H1 (cell line): ENCODE measurements at regions not wholly inside any gene's neighbourhood (a gene's known extent, or its start where the extent isn't known, plus 50 kb on each side); places are given as distances from the start of the nearest gene placed in this dataset.

ENCODE experiments used
- CTCF ChIA-PET: fragments of 300-600 bp; sonication (Branson Sonifier 250); formaldehyde crosslinking; loops from one replicate; lab custom pipeline; 2021; ENCODE audit not compliant: partially characterized antibody; lab: Charles Lee
- POLR2A ChIA-PET: fragments of 300-600 bp; sonication (Branson Sonifier 250); formaldehyde crosslinking; loops from one replicate; lab custom pipeline; 2021; ENCODE audit warnings: inconsistent platforms; ENCODE audit not compliant: partially characterized antibody; lab: Charles Lee
- DNase-seq, 2 experiments: peaks; one replicate each; pipeline versions ENCODE4 v3.0.0 to v3.0.0-alpha.2; 2010 to 2022; ENCODE audit warnings: low spot score in 2 of 2, low read depth in 1 of 2, mixed read lengths in 1 of 2
- FAIRE-seq: peaks from 2 replicates; lab custom pipeline; 2011; peaks lifted over from hg19 to GRCh38; lab: Jason Lieb, UNC
- H2AFZ ChIP-seq: 2 replicates; pipeline ENCODE4 v1.8.1; 2012; ENCODE audit warnings: low read length, inconsistent platforms
- H2AK5ac ChIP-seq: 2 replicates; pipeline ENCODE4 v1.6.1; 2013; ENCODE audit warnings: low read depth, low read length
- H2BK120ac ChIP-seq: replicated peaks from 2 replicates; pipeline ENCODE3; 2013; ENCODE audit warnings: low read depth, low read length, inconsistent platforms
- H2BK12ac ChIP-seq: 2 replicates; pipeline ENCODE4 v1.6.1; 2013; ENCODE audit warnings: low read depth, low read length
- H2BK15ac ChIP-seq: 2 replicates; pipeline ENCODE4 v1.6.1; 2013; ENCODE audit warnings: low read length
- H2BK20ac ChIP-seq: 2 replicates; pipeline ENCODE4 v1.6.1; 2013; ENCODE audit warnings: low read length
- H2BK5ac ChIP-seq: 2 replicates; pipeline ENCODE4 v1.6.1; 2013; ENCODE audit warnings: low read depth, low read length
- H3K14ac ChIP-seq: 2 replicates; pipeline ENCODE4 v1.6.1; 2013; ENCODE audit warnings: inconsistent platforms; ENCODE audit not compliant: insufficient read length
- H3K18ac ChIP-seq: 2 replicates; pipeline ENCODE4 v1.6.1; 2013; ENCODE audit warnings: low read length; ENCODE audit errors: extremely low read depth
- H3K23ac ChIP-seq: 2 replicates; pipeline ENCODE4 v1.6.1; 2013; ENCODE audit warnings: inconsistent platforms; ENCODE audit not compliant: insufficient read length
- H3K23me2 ChIP-seq: 2 replicates; pipeline ENCODE4 v1.6.1; 2013; ENCODE audit warnings: low read depth, low read length
- H3K27ac ChIP-seq: 2 replicates; pipeline ENCODE4 v1.6.1; 2011; ENCODE audit warnings: low read depth, low read length, inconsistent platforms
- H3K27me3 ChIP-seq, 4 experiments: replicated peaks in 1 of 4; 1 replicate in 1 of 4; 2 replicates in 3 of 4; pipeline versions ENCODE4 v1.6.1 to v1.8.1; 2011 to 2013; ENCODE audit warnings: low read length in 3 of 4, mild to moderate bottlenecking in 3 of 4, inconsistent platforms in 2 of 4, mixed read lengths in 2 of 4, moderate library complexity in 1 of 4; ENCODE audit not compliant: control insufficient read depth in 3 of 4, insufficient read depth in 3 of 4; ENCODE audit errors: extremely low read depth in 1 of 4
- H3K36me3 ChIP-seq, 4 experiments: 2 replicates each; pipeline versions ENCODE4 v1.6.1 to v1.8.1; 2011 to 2013; ENCODE audit warnings: mild to moderate bottlenecking in 4 of 4, low read length in 3 of 4, moderate library complexity in 2 of 4, control low read depth in 1 of 4, inconsistent platforms in 1 of 4; ENCODE audit not compliant: insufficient read depth in 4 of 4, control insufficient read depth in 2 of 4
- H3K4ac ChIP-seq: replicated peaks from 2 replicates; pipeline ENCODE3; 2013; ENCODE audit warnings: low read length, low read depth, mixed read lengths, inconsistent platforms; ENCODE audit not compliant: insufficient read length
- H3K4me1 ChIP-seq, 4 experiments: replicated peaks in 1 of 4; 1 replicate in 1 of 4; 2 replicates in 3 of 4; pipeline versions ENCODE4 v1.6.1 to v1.8.1; 2011 to 2013; ENCODE audit warnings: low read length in 3 of 4, inconsistent platforms in 2 of 4, mixed read lengths in 1 of 4; ENCODE audit not compliant: insufficient read depth in 4 of 4, control insufficient read depth in 3 of 4
- H3K4me2 ChIP-seq, 2 experiments: 2 replicates each; pipeline versions ENCODE4 v1.6.1 to v1.8.1; 2011 to 2013; ENCODE audit warnings: low read depth in 2 of 2, low read length in 2 of 2, control low read depth in 1 of 2, inconsistent platforms in 1 of 2, mild to moderate bottlenecking in 1 of 2; ENCODE audit not compliant: insufficient read depth in 1 of 2
- H3K4me3 ChIP-seq, 4 experiments: fragments of 200-600, 300-600 bp in 1 of 4; sonication (generic), shearing (Covaris generic), sonication (Bioruptor Twin) in 1 of 4; 2 replicates each; pipeline versions ENCODE4 v1.5.1 to v1.8.1; 2011 to 2016; ENCODE audit warnings: low read length in 4 of 4, low read depth in 3 of 4, control low read depth in 2 of 4, inconsistent platforms in 2 of 4, mild to moderate bottlenecking in 2 of 4, mixed read lengths in 1 of 4, moderate library complexity in 1 of 4; ENCODE audit not compliant: insufficient read depth in 2 of 4; ENCODE audit errors: extremely low read depth in 1 of 4
- H3K56ac ChIP-seq: replicated peaks from 2 replicates; pipeline ENCODE3; 2013; ENCODE audit warnings: low read depth, mild to moderate bottlenecking, mixed read lengths, low read length, inconsistent platforms; ENCODE audit not compliant: insufficient read length
- H3K79me1 ChIP-seq: 2 replicates; pipeline ENCODE4 v1.6.1; 2013; ENCODE audit warnings: low read depth, low read length, control low read depth
- H3K79me2 ChIP-seq, 2 experiments: 2 replicates each; pipeline versions ENCODE4 v1.6.1 to v1.8.1; 2012 to 2013; ENCODE audit warnings: low read length in 2 of 2, mild to moderate bottlenecking in 2 of 2, inconsistent platforms in 1 of 2; ENCODE audit not compliant: insufficient read depth in 2 of 2, control insufficient read depth in 1 of 2
- H3K9ac ChIP-seq, 4 experiments: replicated peaks in 1 of 4; 1 replicate in 1 of 4; 2 replicates in 3 of 4; pipeline versions ENCODE4 v1.6.1 to v1.8.1; 2011 to 2013; ENCODE audit warnings: low read depth in 3 of 4, low read length in 3 of 4, control low read depth in 2 of 4, mild to moderate bottlenecking in 2 of 4, moderate library complexity in 2 of 4, inconsistent platforms in 1 of 4; ENCODE audit errors: extremely low read depth in 1 of 4
- H3K9me3 ChIP-seq, 2 experiments: 2 replicates each; pipeline versions ENCODE4 v1.6.1 to v1.8.1; 2012 to 2013; ENCODE audit warnings: mild to moderate bottlenecking in 2 of 2, moderate library complexity in 2 of 2, control low read depth in 1 of 2, inconsistent platforms in 1 of 2, low read depth in 1 of 2, low read length in 1 of 2, mixed read lengths in 1 of 2; ENCODE audit not compliant: insufficient read depth in 2 of 2
- H4K20me1 ChIP-seq, 2 experiments: replicated peaks in 1 of 2; 2 replicates each; pipeline versions ENCODE3 to v1.8.1; 2011 to 2013; ENCODE audit warnings: inconsistent platforms in 2 of 2, low read length in 2 of 2, mild to moderate bottlenecking in 1 of 2; ENCODE audit not compliant: insufficient read depth in 2 of 2, control insufficient read depth in 1 of 2
- H4K5ac ChIP-seq: 2 replicates; pipeline ENCODE4 v1.6.1; 2013; ENCODE audit warnings: low read length, low read depth, mixed read lengths, inconsistent platforms; ENCODE audit not compliant: insufficient read length
- H4K8ac ChIP-seq: 2 replicates; pipeline ENCODE4 v1.8.0; 2013; ENCODE audit warnings: mild to moderate bottlenecking, moderate library complexity, low read length, inconsistent platforms; ENCODE audit not compliant: insufficient read depth; ENCODE audit errors: extremely low read depth
- H4K91ac ChIP-seq: replicated peaks from 2 replicates; pipeline ENCODE3; 2013; ENCODE audit warnings: low read length, mixed read lengths, inconsistent platforms; ENCODE audit not compliant: insufficient read length
- BACH1 ChIP-seq: IDR thresholded peaks from 2 replicates; pipeline ENCODE4 v1.6.1; 2012; ENCODE audit warnings: low read length, improper control_type of control experiment
- CREB1 ChIP-seq: IDR thresholded peaks from 2 replicates; pipeline ENCODE4 v1.6.1; 2012; ENCODE audit warnings: inconsistent platforms
- E2F6 ChIP-seq: IDR thresholded peaks from 2 replicates; pipeline ENCODE4 v1.6.1; 2012; ENCODE audit warnings: inconsistent platforms
- FOSL1 ChIP-seq: IDR thresholded peaks from 2 replicates; pipeline ENCODE4 v1.6.1; 2011; ENCODE audit warnings: mild to moderate bottlenecking, low read depth, low read length, moderate library complexity; ENCODE audit not compliant: insufficient read depth
- HDAC2 ChIP-seq, 2 experiments: fragments of 300-600 bp in 1 of 2; sonication (generic) in 1 of 2; IDR thresholded peaks; 2 replicates each; pipeline ENCODE4 v1.6.1; 2011 to 2012; ENCODE audit warnings: low read depth in 2 of 2, low read length in 2 of 2, mild to moderate bottlenecking in 2 of 2, moderate library complexity in 2 of 2, borderline replicate concordance in 1 of 2, inconsistent platforms in 1 of 2
- KDM4A ChIP-seq: IDR thresholded peaks from one replicate; pipeline ENCODE4 v1.7.1; 2012; ENCODE audit warnings: low read depth, mild to moderate bottlenecking, moderate library complexity, low read length, inconsistent platforms; ENCODE audit not compliant: severe bottlenecking
- NANOG ChIP-seq: IDR thresholded peaks from 2 replicates; pipeline ENCODE4 v1.6.1; 2011; ENCODE audit warnings: low read length, low read depth, mild to moderate bottlenecking, inconsistent platforms; ENCODE audit not compliant: insufficient read depth, poor library complexity, severe bottlenecking
- RNF2 ChIP-seq: fragments of 200-900, 300-1000 bp; sonication (generic); IDR thresholded peaks from 2 replicates; pipeline ENCODE4 v1.7.1; 2016; ENCODE audit warnings: borderline replicate concordance, low read depth, mild to moderate bottlenecking, antibody characterized with exemption, low read length; ENCODE audit not compliant: poor library complexity, severe bottlenecking; ENCODE audit errors: missing control alignments
- RXRA ChIP-seq: IDR thresholded peaks from 2 replicates; pipeline ENCODE4 v1.6.1; 2011; ENCODE audit warnings: low read depth, mild to moderate bottlenecking, low read length, moderate library complexity; ENCODE audit not compliant: insufficient read depth
- TEAD4 ChIP-seq: IDR thresholded peaks from 2 replicates; pipeline ENCODE4 v1.6.1; 2012; ENCODE audit warnings: low read depth, low read length, inconsistent platforms, mixed read lengths
- USF2 ChIP-seq: IDR thresholded peaks from 2 replicates; pipeline ENCODE4 v1.6.1; 2011; ENCODE audit warnings: low read length, improper control_type of control experiment
- ZNF274 ChIP-seq: IDR thresholded peaks from 2 replicates; pipeline ENCODE4 v1.7.0; 2012; ENCODE audit warnings: low read length, borderline replicate concordance; ENCODE audit errors: extremely low read depth
- WGBS, 2 experiments: shearing (Covaris generic) in 1 of 2; methylation state at CpG; one replicate each; pipeline versions ENCODE4 v1.1.6 to v1.1.7; 2013 to 2015; ENCODE audit warnings: low lambda C conversion rate in 2 of 2, mixed read lengths in 2 of 2, inconsistent platforms in 1 of 2, low coverage in 1 of 2, missing lambda C conversion rate in 1 of 2; ENCODE audit not compliant: insufficient replicate concordance in 2 of 2, insufficient coverage in 1 of 2, insufficient read length in 1 of 2; ENCODE audit errors: extremely low coverage in 1 of 2, missing lambda C conversion rate in 1 of 2; 5-methylcytosine and 5-hydroxymethylcytosine counted together

GRCh38 chr1:63142001-63142400, 180.4 kb upstream of the FOXD3 start:
- Histone ChIP-seq H4K8ac (no peak overlapping the region), H3K18ac (no peak overlapping the region), H4K5ac (no peak overlapping the region), H3K14ac (no peak overlapping the region), H4K20me1 (no peaks in the 10 kb centered on the region), H3K9me3 (no peaks in the 10 kb centered on the region), H4K91ac (no peak overlapping the region), H3K4ac (no peak overlapping the region), H2AFZ (peak overlapping the region; percentile 73; the same call in 1 of the 2 replicates), H2AK5ac (no peak overlapping the region), H3K4me2 (no peak overlapping the region), H3K79me1 (no peaks in the 10 kb centered on the region), H3K23me2 (no peaks in the 10 kb centered on the region), H3K4me1 (no peaks in the 10 kb centered on the region), H2BK20ac (no peak overlapping the region), H2BK120ac (no peak overlapping the region), H3K27me3 (no peaks in the 10 kb centered on the region), H3K23ac (no peak overlapping the region), H3K9ac (no peak overlapping the region), H2BK15ac (no peak overlapping the region), H3K79me2 (no peaks in the 10 kb centered on the region), H3K36me3 (no peaks in the 10 kb centered on the region), H3K27ac (no peak overlapping the region), H3K56ac (no peak overlapping the region), H2BK5ac (no peak overlapping the region), H3K4me3 (no peak overlapping the region), H2BK12ac (no peak overlapping the region)
- ChIA-PET CTCF (interaction anchor here (0.6 to 1.4 kb wide), 8 partner anchors 9 to 136 kb away, joined by 3 to 6 read pairs (median 3); no protein-coding TSS in a partner anchor), POLR2A (no interaction called here)
- 85% methylated on average over 5 of the region's 5 CpGs; no CpG with 5 or more reads in 1 of the 2 experiments for WGBS, 2 experiments
- DNase-seq = no peak
- FAIRE-seq = no peak
- TF ChIP-seq NANOG (no peak), KDM4A (no peak), RXRA (no peak), FOSL1 (no peak), E2F6 (no peak), BACH1 (no peak), USF2 (no peak), HDAC2 (IDR thresholded peaks at IDR 0.05; ENCODE audit: borderline replicate concordance in 1 of 2, low read depth in 2 of 2, low read length in 2 of 2) (no peak), CREB1 (no peak), RNF2 (no peak), ZNF274 (no peak), TEAD4 (no peak)
